GM15510 (cell line): ENCODE measurements at regions not wholly inside any gene's neighbourhood (a gene's known extent, or its start where the extent isn't known, plus 50 kb on each side); places are given as distances from the start of the nearest gene placed in this dataset.

ENCODE experiments used
- POLR2A ChIP-seq: IDR thresholded peaks from 3 replicates; pipeline ENCODE4 v1.6.1; 2011; ENCODE audit warnings: borderline replicate concordance; ENCODE audit not compliant: insufficient read length; ENCODE audit errors: extremely low read depth

DNA sequence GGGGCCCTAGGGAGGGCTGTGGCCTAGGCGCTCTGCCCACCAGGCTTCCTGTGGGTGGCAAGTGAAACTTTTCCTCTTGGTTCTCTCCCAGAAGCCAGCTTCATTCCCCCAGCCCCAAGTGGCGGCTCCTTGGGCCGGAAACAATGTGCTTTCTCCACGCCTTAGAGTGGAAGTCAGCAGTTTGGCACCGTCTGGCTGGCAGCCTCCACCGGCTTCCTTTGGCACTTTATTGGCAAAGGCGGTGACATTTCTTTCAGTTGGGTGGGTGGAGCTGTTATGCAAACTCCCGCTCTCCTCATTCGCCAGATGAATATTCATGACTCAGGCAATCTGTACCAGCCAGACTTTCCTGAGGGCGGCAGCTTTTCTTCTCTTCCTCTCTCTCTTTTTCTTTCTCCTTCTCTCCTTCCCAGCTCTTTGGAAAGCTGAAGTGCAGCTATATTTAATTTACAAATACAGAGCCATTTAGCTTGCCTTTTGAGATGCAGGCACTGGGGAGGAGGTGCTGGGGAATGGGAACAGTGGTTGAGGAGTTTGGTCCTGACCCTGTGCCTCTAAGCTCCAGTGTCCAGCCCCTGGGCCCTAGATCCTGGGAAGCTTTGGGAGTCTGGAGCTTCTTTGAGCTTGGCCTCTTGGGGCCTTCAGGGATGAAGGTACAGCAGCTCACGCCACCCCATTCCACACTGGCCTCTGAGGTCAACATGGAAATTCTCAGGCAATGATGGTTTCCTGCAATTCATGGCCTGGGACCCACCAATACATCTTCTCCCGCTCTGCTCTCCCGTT lies 67.8 kb upstream of the POU3F1 start:
- TF ChIP-seq POLR2A = no peak

DNA sequence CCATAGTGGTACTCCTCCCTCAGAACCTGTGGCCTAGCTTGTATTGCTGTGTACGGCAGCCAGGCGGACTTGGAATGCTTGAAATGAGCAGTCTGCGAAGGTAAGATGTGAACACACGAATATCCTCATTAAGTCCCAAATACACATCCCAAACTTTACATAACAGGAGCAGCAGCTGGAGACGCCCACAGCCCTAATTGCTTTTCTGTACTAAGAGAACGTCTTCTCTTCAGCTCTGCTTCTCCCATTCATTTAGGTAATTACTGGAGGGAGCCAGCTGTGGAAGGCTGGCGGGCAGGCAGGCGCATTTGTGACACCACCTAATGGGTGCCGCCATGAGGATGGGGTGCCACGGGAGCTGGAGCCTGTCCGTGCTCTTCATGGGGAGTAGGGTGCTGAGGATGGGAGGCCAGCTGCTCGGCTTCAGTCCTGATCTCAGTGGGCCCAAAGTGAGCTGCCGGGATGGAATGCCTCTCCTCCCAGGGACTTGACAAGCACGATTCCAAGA lies 66.6 kb upstream of the POU3F1 start:
- TF ChIP-seq POLR2A = no peak

DNA sequence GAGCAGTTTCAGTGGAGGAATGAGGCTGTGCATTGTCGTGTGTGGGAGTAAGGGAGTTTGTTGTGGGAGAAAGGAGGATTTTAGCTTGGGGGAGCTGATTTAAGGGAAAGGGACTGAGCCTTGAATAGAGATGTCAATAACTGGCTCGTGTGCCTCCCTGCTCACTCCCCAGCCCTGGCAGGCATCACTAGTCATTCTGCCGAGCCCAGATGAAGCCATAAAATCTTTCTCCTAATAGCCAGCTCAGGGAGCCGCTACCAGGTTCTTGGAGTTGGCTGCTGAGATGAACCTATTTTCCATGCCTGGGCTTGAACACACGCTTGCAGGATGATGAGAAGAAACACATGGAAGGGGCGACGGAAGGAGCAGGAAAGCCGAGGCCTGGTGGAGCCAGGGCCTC lies 65.0 kb upstream of the POU3F1 start:
- TF ChIP-seq POLR2A = no peak

DNA sequence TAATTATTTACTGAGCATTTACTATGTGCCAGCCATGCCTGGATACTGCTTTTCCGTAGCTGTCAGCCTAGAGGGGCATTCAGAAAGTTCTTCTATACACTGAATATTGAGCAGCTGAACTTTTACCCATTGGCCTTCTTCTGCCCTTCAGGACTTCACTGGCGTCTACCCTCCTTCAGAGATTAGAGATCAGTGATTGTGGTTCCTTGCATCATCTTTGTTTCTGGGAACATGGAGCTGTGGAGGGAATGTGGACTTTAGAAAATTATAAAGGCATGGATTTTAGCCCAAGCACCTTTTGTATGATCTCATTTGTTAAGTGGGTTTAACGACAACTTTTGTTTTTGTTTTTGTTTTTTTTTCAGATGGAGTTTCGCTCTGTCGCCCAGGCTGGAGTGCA lies 58.7 kb upstream of the POU3F1 start:
- TF ChIP-seq POLR2A = no peak

DNA sequence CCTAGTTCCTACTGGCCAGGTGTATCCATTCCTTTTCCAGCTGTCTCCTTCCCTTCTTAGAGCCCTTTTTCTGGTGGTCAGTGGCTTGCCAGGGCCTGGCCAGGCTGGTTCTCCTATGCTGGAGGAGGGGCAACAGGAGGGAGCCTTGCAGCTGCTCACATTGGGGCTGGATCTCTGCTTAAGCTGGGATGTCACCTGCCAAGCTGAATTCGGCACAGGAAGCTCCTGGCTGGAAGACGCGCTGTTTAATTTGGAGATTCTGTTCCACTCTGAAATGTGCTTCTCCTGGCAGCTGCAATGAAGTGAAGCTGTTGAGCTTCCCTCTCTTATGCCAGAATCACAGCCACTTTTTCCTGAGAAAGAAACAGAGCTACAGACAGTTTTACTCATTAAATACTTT lies 56.0 kb upstream of the POU3F1 start:
- TF ChIP-seq POLR2A = no peak

DNA sequence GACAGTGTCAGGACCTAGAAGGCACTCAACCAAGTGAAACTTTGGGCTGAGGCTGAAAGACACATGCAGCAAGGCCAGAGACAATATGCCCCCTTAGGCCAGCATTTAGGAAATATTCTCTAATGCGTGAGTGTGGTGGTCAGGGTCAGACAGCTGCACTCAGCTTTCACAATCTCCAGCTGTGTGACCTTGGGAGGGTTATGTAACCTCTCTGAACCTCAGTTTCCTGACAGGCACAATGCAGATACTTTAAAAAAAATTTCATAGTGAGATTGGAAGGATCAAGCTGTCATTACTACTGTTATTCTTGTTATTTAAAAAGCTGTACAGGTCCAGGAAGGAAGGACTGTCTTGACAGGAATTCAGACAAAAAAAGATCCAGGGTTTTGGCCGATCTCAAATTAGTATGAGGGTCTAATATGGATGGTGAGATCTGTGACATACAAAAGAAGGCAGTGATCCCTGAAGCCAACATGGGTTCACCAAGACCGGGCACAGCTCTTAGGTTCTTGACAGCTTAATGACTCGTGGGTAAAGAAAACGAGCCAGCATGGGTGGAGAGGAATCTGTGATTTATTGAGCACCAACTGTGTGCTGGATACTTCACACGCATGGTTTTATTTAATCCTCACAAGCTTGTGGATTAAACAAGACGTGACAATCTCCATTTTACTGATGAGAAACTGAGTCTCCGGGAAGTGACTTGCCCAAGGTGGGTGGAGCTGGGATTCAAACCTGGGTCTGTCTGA lies 54.6 kb upstream of the POU3F1 start:
- TF ChIP-seq POLR2A = no peak

DNA sequence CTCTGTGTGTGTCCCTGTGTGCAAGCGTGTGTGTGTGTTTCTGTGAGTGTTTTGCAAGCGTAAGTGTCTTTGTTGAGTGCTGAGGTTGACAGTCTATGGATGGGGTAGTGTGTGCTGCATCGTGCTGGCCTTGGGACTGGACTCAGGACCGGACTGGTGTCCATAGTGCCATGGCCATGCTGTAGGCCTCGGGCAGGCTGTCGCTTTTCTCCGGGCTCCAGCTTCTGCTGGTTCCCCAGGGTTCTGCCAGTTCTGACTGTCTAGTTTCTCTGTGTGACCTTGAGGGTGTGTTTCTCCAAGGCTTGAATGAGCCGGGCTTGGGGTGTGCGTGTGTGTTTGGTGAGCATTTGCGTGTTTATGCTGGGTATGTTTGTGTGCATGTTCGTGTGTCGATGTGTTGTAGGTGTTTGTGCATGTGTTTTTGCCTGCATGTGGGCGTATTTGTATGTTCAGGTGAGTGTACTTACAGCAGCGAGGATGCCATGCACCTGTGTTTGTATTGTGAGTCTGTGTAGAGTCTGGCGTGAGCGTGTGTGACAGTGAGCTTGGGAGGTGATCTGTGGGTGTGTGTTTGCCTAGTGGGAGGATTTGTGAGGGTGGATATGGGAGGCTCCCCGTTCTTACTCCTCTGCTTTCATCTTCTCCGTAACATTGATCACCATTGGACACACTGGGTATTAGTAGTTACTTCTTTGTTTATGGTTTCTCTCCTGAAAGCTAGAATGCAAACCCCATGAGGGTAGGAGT lies 51.7 kb upstream of the POU3F1 start:
- no peak for TF ChIP-seq POLR2A

DNA sequence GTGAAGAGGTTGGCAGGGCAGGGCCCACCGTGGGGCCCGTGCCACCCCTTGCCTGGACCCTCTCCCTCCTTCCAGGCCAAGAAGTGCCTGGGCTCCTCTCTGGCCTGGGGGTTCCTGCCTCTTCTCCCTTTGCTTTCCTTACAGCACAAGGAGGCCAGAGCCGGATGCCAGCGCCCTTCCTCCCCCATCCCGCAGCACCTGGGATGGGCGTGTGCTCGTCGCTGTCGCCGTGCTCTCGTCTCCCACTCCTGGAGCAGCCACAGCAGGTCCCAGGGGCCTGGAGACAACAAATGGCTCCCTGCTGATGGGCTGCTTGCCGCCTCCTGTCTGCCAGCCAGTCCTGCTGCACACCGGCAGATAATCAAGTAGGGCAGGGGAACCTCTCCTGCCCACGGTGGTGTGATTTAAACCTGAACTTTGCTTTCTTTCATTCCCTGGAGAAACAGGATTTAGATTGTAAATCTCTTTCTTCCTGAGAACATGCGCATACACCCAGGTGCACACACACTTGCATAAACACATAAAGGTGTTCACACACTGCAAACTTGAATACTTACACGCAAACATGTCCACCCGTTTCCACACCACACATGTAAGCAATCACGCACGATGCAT lies 50.8 kb upstream of the POU3F1 start:
- TF ChIP-seq POLR2A = no peak
